ENCODE measurements at regions not wholly inside any gene's neighbourhood (a gene's known extent, or its start where the extent isn't known, plus 50 kb on each side); places are given as distances from the start of the nearest gene placed in this dataset.
"Not testable (repeated sequence)": the region's sequence is repeated elsewhere in the genome, so short reads cannot be mapped to it uniquely, and the experiment has no call there.

GRCh38 chr1:76687307-76688175, 179.7 kb upstream of the ST6GALNAC5 start:
- no peak for TF ChIP-seq CTCF (IDR thresholded peaks at IDR 0.05; ENCODE audit: low read depth, low read length, missing control alignments)
- in situ Hi-C loops (cut with HindIII; ENCODE audit: low sequenced_read_pairs), result no loop called here
- no peak for DNase-seq (ENCODE audit: low read depth)
- no peak overlapping the region for H3K4me3 ChIP-seq (ENCODE audit: low read depth, low read length)

GRCh38 chr1:76690766-76691165, 176.5 kb upstream of the ST6GALNAC5 start:
- DNase-seq (ENCODE audit: low read depth), result no peak
- H3K4me3 ChIP-seq (ENCODE audit: low read depth, low read length), result no peak overlapping the region
- in situ Hi-C loops (cut with HindIII; ENCODE audit: low sequenced_read_pairs), result no loop called here
- TF ChIP-seq CTCF (IDR thresholded peaks at IDR 0.05; ENCODE audit: low read depth, low read length, missing control alignments), result no peak

DNA sequence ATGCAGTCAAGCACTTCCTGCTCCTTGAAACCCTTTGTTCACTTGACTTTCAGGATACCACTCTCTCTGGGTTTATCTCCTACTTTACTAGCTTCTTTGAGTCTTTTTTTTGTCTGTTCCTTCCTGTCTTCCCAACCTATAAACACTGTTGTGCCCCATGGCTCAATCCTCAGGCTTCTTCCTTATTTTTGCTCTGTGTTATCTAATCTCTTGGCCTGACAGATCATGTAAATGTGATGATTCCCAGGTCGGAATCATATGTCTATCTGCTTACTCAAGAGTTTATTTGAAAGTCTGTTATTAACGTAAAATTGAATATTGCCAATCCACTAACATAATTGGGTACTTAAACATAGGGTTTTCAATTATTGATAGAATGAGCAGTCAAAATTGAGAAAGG, 171.7 kb upstream of the ST6GALNAC5 start:
- in situ Hi-C loops (cut with HindIII; ENCODE audit: low sequenced_read_pairs), result no loop called here
- H3K4me3 ChIP-seq (ENCODE audit: low read depth, low read length), result no peak overlapping the region
- TF ChIP-seq CTCF (IDR thresholded peaks at IDR 0.05; ENCODE audit: low read depth, low read length, missing control alignments), result no peak
- no peak for DNase-seq (ENCODE audit: low read depth)

- no peak overlapping the region for H3K4me3 ChIP-seq (ENCODE audit: low read depth, low read length)
- in situ Hi-C loops (cut with HindIII; ENCODE audit: low sequenced_read_pairs), result no loop called here
- no peak for DNase-seq (ENCODE audit: low read depth)
- TF ChIP-seq CTCF (IDR thresholded peaks at IDR 0.05; ENCODE audit: low read depth, low read length, missing control alignments), result no peak
These were observed 169.9 kb upstream of the ST6GALNAC5 start for GRCh38 chr1:76697361-76697760.

- H3K4me3 ChIP-seq (ENCODE audit: low read depth, low read length); in situ Hi-C loops (cut with HindIII; ENCODE audit: low sequenced_read_pairs); DNase-seq (ENCODE audit: low read depth): not testable (repeated sequence)
These were observed 167.6 kb upstream of the ST6GALNAC5 start for GRCh38 chr1:76699646-76700045.

GRCh38 chr1:76700200-76700599, 167.1 kb upstream of the ST6GALNAC5 start:
- H3K4me3 ChIP-seq (ENCODE audit: low read depth, low read length); DNase-seq (ENCODE audit: low read depth); in situ Hi-C loops (cut with HindIII; ENCODE audit: low sequenced_read_pairs): not testable (repeated sequence)

DNA sequence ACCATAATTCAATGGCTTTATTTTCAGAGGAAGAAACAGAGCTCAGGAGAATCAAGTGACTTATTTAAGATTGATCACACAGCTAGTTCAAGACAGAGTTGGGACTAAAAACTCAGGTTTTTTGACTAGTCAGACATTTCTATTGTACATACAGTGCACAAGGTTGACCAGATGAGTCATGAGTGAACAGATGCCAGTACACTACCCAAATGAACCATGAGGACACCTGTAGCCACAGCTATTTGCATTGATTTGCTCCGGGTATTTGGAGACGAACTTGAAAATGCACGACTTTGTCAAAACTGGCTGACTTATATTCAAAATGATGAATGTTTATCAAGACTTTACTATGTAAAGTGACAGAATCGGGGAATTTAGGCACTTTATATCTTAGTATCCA, 161.7 kb upstream of the ST6GALNAC5 start:
- in situ Hi-C loops (cut with HindIII; ENCODE audit: low sequenced_read_pairs), result no loop called here

More for the DNA sequence above, 161.7 kb upstream of the ST6GALNAC5 start:
- TF ChIP-seq CTCF (IDR thresholded peaks at IDR 0.05; ENCODE audit: low read depth, low read length, missing control alignments), result no peak
- DNase-seq (ENCODE audit: low read depth), result no peak
- H3K4me3 ChIP-seq (ENCODE audit: low read depth, low read length), result no peak overlapping the region
